Stimulated activated CD4-positive, alpha-beta T cell treated with anti-CD3 and anti-CD28 coated beads, Interleukin-12 subunit alpha, Interleukin-12 subunit beta, amount 100 ng/mL, for 48 hours (primary cell): ENCODE measurements at regions not wholly inside any gene's neighbourhood (a gene's known extent, or its start where the extent isn't known, plus 50 kb on each side); places are given as distances from the start of the nearest gene placed in this dataset.
"Not testable (repeated sequence)": the region's sequence is repeated elsewhere in the genome, so short reads cannot be mapped to it uniquely, and the experiment has no call there.

Source experiments
- DNase-seq, 3 donors: peaks; one replicate each; pipeline ENCODE4 v3.0.0-alpha.2; 2020; ENCODE audit warnings: low read depth in 2 of 3, low spot score in 1 of 3

- DNase-seq, result no peak
Measured at GRCh38 chr13:48806522-48806921, 152.8 kb downstream of the CYSLTR2 start.

GRCh38 chr13:48808683-48809082 is 155.0 kb downstream of the CYSLTR2 start:
- DNase-seq, result no peak

GRCh38 chr13:48810013-48810412 is 156.3 kb downstream of the CYSLTR2 start:
- DNase-seq, result no peak

GRCh38 chr13:48813518-48813917 is 159.8 kb downstream of the CYSLTR2 start:
- DNase-seq, result no peak

- no peak for DNase-seq
Measured at GRCh38 chr13:48816700-48817099, 159.0 kb upstream of the FNDC3A start.

GRCh38 chr13:48817166-48817802 is 158.4 kb upstream of the FNDC3A start:
- DNase-seq, result no peak

- no peak for DNase-seq
Measured at GRCh38 chr13:48818495-48819356, 157.0 kb upstream of the FNDC3A start.

GRCh38 chr13:48819376-48819775 is 156.3 kb upstream of the FNDC3A start:
- no peak for DNase-seq

- DNase-seq, result no peak
Measured at GRCh38 chr13:48819899-48820298, 155.8 kb upstream of the FNDC3A start.

- not testable (repeated sequence) for DNase-seq
Measured at GRCh38 chr13:48823526-48823925, 152.2 kb upstream of the FNDC3A start.

- DNase-seq, result no peak
Measured at GRCh38 chr13:48826039-48826438, 149.7 kb upstream of the FNDC3A start.

- DNase-seq, result not testable (repeated sequence)
Measured at GRCh38 chr13:48826922-48827454, 148.7 kb upstream of the FNDC3A start.

GRCh38 chr13:48827709-48828108 is 148.0 kb upstream of the FNDC3A start:
- no peak for DNase-seq

GRCh38 chr13:48828962-48829411 is 146.7 kb upstream of the FNDC3A start:
- DNase-seq, result no peak

GRCh38 chr13:48829536-48829935 is 146.2 kb upstream of the FNDC3A start:
- no peak for DNase-seq

GRCh38 chr13:48831248-48831647 is 144.5 kb upstream of the FNDC3A start:
- no peak for DNase-seq

GRCh38 chr13:48833412-48833811 is 142.3 kb upstream of the FNDC3A start:
- DNase-seq, result no peak

- DNase-seq, result not testable (repeated sequence)
Measured at GRCh38 chr13:48835326-48835725, 140.4 kb upstream of the FNDC3A start.

GRCh38 chr13:48838193-48838973 is 137.3 kb upstream of the FNDC3A start:
- no peak for DNase-seq

- no peak for DNase-seq
Measured at GRCh38 chr13:48839171-48839570, 136.5 kb upstream of the FNDC3A start.

- DNase-seq, result no peak
Measured at GRCh38 chr13:48840366-48840765, 135.3 kb upstream of the FNDC3A start.
